K562 (cell line): ENCODE measurements at regions not wholly inside any gene's neighbourhood (a gene's known extent, or its start where the extent isn't known, plus 50 kb on each side); places are given as distances from the start of the nearest gene placed in this dataset.

ENCODE experiments used
- ATAC-seq: fragments of 200-7000 bp; cut with Tn5 transposase; 3 replicates; pipeline ENCODE4 v1.9.1; 2020; ENCODE audit warnings: moderate library complexity
- BruUV-seq: library from RNA; stranded (reverse); fragments of 400-500 nt; replicated peaks from 2 replicates; lab custom pipeline; 2021; lab: Mats Ljungman, UMichigan
- CTCF ChIA-PET: fragments of 300-600 bp; formaldehyde crosslinking; extraction: SDS; loops from one replicate; lab custom pipeline; 2021; ENCODE audit warnings: low intra/inter-chr PET ratio; lab: Yijun Ruan, JAX
- POLR2A ChIA-PET: fragments of 300-600, 350-650 bp; sonication (Branson Sonifier 250); formaldehyde crosslinking; extraction: SDS; loops from one replicate; lab custom pipeline; 2021; ENCODE audit warnings: antibody characterized with exemption, inconsistent platforms; lab: Yijun Ruan, JAX
- DNase-seq, 4 experiments: peaks; one replicate each; pipeline versions ENCODE4 v3.0.0 to v3.0.0-alpha.2; 2011 to 2018; ENCODE audit warnings: low spot score in 3 of 4, mixed read lengths in 3 of 4; ENCODE audit errors: extremely low read depth in 1 of 4
- FAIRE-seq: peaks from 2 replicates; lab custom pipeline; 2011; peaks lifted over from hg19 to GRCh38; lab: Jason Lieb, UNC
- H2AFZ ChIP-seq: 2 replicates; pipeline ENCODE4 v1.6.0; 2011; ENCODE audit warnings: low read depth, low read length, control low read depth, inconsistent platforms
- H3K27ac ChIP-seq: fragments of 200-600 bp; 3 replicates; pipeline ENCODE4 v1.8.0; 2011; ENCODE audit warnings: low read depth, mild to moderate bottlenecking, control low read depth, inconsistent platforms, low read length, moderate library complexity, mixed read lengths; ENCODE audit errors: extremely low read depth
- H3K27me3 ChIP-seq, 2 experiments: fragments of 300-600 bp in 1 of 2; 2 replicates in 1 of 2; 3 replicates in 1 of 2; pipeline versions ENCODE4 v1.6.0 to v1.8.0; 2011; ENCODE audit warnings: inconsistent platforms in 2 of 2, low read length in 2 of 2, mild to moderate bottlenecking in 1 of 2, mixed read lengths in 1 of 2, moderate library complexity in 1 of 2; ENCODE audit not compliant: control insufficient read depth in 2 of 2, insufficient read depth in 2 of 2
- H3K36me3 ChIP-seq: fragments of 300-600 bp; 3 replicates; pipeline ENCODE4 v1.8.0; 2011; ENCODE audit warnings: mild to moderate bottlenecking, low read length, inconsistent platforms; ENCODE audit not compliant: control insufficient read depth, insufficient read depth
- H3K4me1 ChIP-seq, 2 experiments: fragments of 200-600 bp in 1 of 2; replicated peaks in 1 of 2; 2 replicates in 1 of 2; 3 replicates in 1 of 2; pipeline versions ENCODE4 v1.5.1 to v1.8.0; 2011; ENCODE audit warnings: inconsistent platforms in 2 of 2, low read length in 2 of 2, mild to moderate bottlenecking in 1 of 2, mixed read lengths in 1 of 2, moderate library complexity in 1 of 2; ENCODE audit not compliant: control insufficient read depth in 2 of 2, insufficient read depth in 2 of 2
- H3K4me2 ChIP-seq: 2 replicates; pipeline ENCODE4 v1.6.1; 2011; ENCODE audit warnings: low read length, control low read depth, inconsistent platforms, mixed read lengths; ENCODE audit not compliant: insufficient read depth
- H3K4me3 ChIP-seq: fragments of 200-600 bp; sonication (generic), shearing (Covaris generic); 2 replicates; pipeline ENCODE4 v1.5.1; 2016; ENCODE audit warnings: control low read depth, inconsistent platforms
- H3K79me2 ChIP-seq: fragments of 200-600 bp; 3 replicates; pipeline ENCODE4 v1.8.0; 2011; ENCODE audit warnings: low read length, inconsistent platforms; ENCODE audit not compliant: control insufficient read depth, insufficient read depth
- H3K9ac ChIP-seq, 2 experiments: 2 replicates each; pipeline versions ENCODE4 v1.6.0 to v1.6.1; 2011; ENCODE audit warnings: low read depth in 2 of 2, low read length in 2 of 2, control low read depth in 1 of 2, inconsistent platforms in 1 of 2, mild to moderate bottlenecking in 1 of 2, mixed read lengths in 1 of 2; ENCODE audit not compliant: insufficient read depth in 1 of 2
- H3K9me1 ChIP-seq: one replicate; pipeline ENCODE4 v1.6.0; 2011; ENCODE audit warnings: inconsistent platforms, mild to moderate bottlenecking, low read length, moderate library complexity; ENCODE audit not compliant: control insufficient read depth, insufficient read depth
- H3K9me3 ChIP-seq: replicated peaks from 2 replicates; pipeline ENCODE4 v1.5.1; 2011; ENCODE audit warnings: low read depth, low read length, inconsistent platforms; ENCODE audit not compliant: control insufficient read depth, insufficient read depth
- H4K20me1 ChIP-seq: replicated peaks from 2 replicates; pipeline ENCODE4 v1.6.1; 2011; ENCODE audit warnings: low read length, inconsistent platforms, mixed read lengths; ENCODE audit not compliant: control insufficient read depth, insufficient read depth
- ADNP ChIP-seq: fragments of 200-800 bp; sonication (Bioruptor generic); IDR thresholded peaks from 2 replicates; pipeline ENCODE4 v1.6.1; 2016; ENCODE audit warnings: missing genetic modification characterization, missing compliant biosample characterization
- CEBPZ ChIP-seq: fragments of 150-350 bp; IDR thresholded peaks from 2 replicates; pipeline ENCODE4 v1.6.1; 2014; ENCODE audit warnings: low read depth, mild to moderate bottlenecking, low read length, borderline replicate concordance
- CHD4 ChIP-seq: fragments of 200-600 bp; sonication (generic); IDR thresholded peaks from 3 replicates; pipeline ENCODE4 v1.6.1; 2012; ENCODE audit warnings: low read depth, mild to moderate bottlenecking, mixed read lengths, low read length, inconsistent platforms; ENCODE audit not compliant: insufficient read depth, insufficient replicate concordance, poor library complexity, severe bottlenecking
- HCFC1 ChIP-seq: IDR thresholded peaks from 2 replicates; pipeline ENCODE4 v1.6.1; 2012; ENCODE audit warnings: low read depth, low read length, improper control_type of control experiment
- NFRKB ChIP-seq: fragments of 450-650 bp; IDR thresholded peaks from 2 replicates; pipeline ENCODE4 v1.6.1; 2016; ENCODE audit warnings: low read depth
- OTX1 ChIP-seq: fragments of 450-650 bp; formaldehyde crosslinking; IDR thresholded peaks from 2 replicates; pipeline ENCODE4 v1.4.0; 2022; ENCODE audit warnings: mild to moderate bottlenecking
- PRMT5 ChIP-seq: sonication (generic); formaldehyde crosslinking; IDR thresholded peaks from 2 replicates; pipeline ENCODE4 v1.5.0; 2020; ENCODE audit warnings: missing genetic modification reagents
- RBM25 ChIP-seq: fragments of 200-400 bp; formaldehyde crosslinking; IDR thresholded peaks from 2 replicates; pipeline ENCODE4 v1.6.1; 2018; ENCODE audit warnings: low read length, low read depth, moderate library complexity; ENCODE audit not compliant: severe bottlenecking
- RFX5 ChIP-seq: IDR thresholded peaks from 2 replicates; pipeline ENCODE4 v1.6.1; 2011; ENCODE audit warnings: low read depth, mild to moderate bottlenecking, improper control_type of control experiment, low read length
- RFX7 ChIP-seq: fragments of 250-450 bp; sonication (Bioruptor Pico); IDR thresholded peaks from 2 replicates; pipeline ENCODE4 v1.5.1; 2021; ENCODE audit warnings: mild to moderate bottlenecking
- SRSF1 ChIP-seq: fragments of 200-400 bp; formaldehyde crosslinking; IDR thresholded peaks from 2 replicates; pipeline ENCODE4 v1.6.1; 2017; ENCODE audit warnings: mild to moderate bottlenecking, low read depth, low read length, moderate library complexity
- ZEB2 ChIP-seq: fragments of 450-650 bp; IDR thresholded peaks from 2 replicates; pipeline ENCODE4 v1.6.1; 2016
- ZNF444 ChIP-seq: fragments of 250-450 bp; sonication (Bioruptor Pico); IDR thresholded peaks from 2 replicates; pipeline ENCODE4 v1.4.0; 2020; ENCODE audit warnings: mild to moderate bottlenecking, moderate library complexity
- WGBS: fragments of 100-300 bp; shearing (Covaris generic); methylation state at CpG from one replicate; pipeline ENCODE4 v1.1.6; 2016; ENCODE audit warnings: low coverage, mixed read lengths; ENCODE audit not compliant: insufficient coverage; ENCODE audit errors: missing lambda C conversion rate; 5-methylcytosine and 5-hydroxymethylcytosine counted together
- in situ Hi-C: fragments of 300-500 bp; cut with MboI; formaldehyde crosslinking; loops from 4 replicates; pipeline ENCODE4 v1.15.0; 2018; ENCODE audit warnings: inconsistent platforms, mixed read lengths
- intact Hi-C: fragments of 100-400 bp; cut with micrococcal nuclease; formaldehyde crosslinking; loops from 2 replicates; pipeline ENCODE4 v1.14.2; 2022
- TF ChIP-seq, protein P1 (sequence below), 2 experiments: fragments of 450-650 bp; IDR thresholded peaks; 2 replicates each; pipeline ENCODE4 v1.6.1; 2016
- TF ChIP-seq, protein P2 (sequence below): fragments of 200-800 bp; sonication (Bioruptor generic); IDR thresholded peaks from 2 replicates; pipeline ENCODE4 v1.6.1; 2017; ENCODE audit warnings: missing genetic modification characterization, missing compliant biosample characterization
- TF ChIP-seq, protein P3 (sequence below), 2 experiments: fragments of 450-650 bp in 1 of 2; sonication (generic) in 1 of 2; formaldehyde crosslinking; conservative IDR thresholded peaks; 2 replicates each; pipeline versions ENCODE4 v1.4.0 to v1.8.1; 2020 to 2022; ENCODE audit warnings: mild to moderate bottlenecking in 1 of 2, missing genetic modification reagents in 1 of 2

DNA sequence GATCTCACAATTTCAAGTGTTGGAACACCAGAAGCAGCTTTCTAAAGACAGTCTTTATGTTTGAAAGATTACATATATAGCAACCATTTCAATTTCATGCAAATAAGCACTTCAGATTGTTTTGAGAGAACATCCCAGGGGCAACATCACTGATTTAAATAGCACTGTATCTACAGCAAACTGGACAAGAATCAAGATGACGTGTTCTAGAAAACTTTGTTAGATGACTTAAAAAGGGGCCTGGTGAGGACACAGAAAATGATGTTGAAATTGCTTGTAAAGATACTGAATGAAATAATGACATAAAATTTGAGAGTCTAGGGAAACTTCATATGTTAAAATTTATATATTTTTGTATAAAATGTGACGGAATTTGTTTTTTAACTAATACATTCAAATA lies 277.1 kb downstream of the KLF12 start:
- BruUV-seq, result no TSS peak
- in situ Hi-C loops, result no loop called here
- POLR2A ChIA-PET, result no interaction called here
- TF ChIP-seq ZEB2 (no peak), RBM25 (no peak), HCFC1 (no peak), SRSF1 (no peak), ZNF444 (no peak), CHD4 (no peak), RFX7 (CRISPR knock-in tag) (no peak), CEBPZ (no peak), ADNP (tag) (no peak), RFX5 (no peak), PRMT5 (CRISPR knock-in tag) (no peak), OTX1 (CRISPR knock-in tag) (no peak), NFRKB (no peak)
- TF ChIP-seq, protein P1, sequence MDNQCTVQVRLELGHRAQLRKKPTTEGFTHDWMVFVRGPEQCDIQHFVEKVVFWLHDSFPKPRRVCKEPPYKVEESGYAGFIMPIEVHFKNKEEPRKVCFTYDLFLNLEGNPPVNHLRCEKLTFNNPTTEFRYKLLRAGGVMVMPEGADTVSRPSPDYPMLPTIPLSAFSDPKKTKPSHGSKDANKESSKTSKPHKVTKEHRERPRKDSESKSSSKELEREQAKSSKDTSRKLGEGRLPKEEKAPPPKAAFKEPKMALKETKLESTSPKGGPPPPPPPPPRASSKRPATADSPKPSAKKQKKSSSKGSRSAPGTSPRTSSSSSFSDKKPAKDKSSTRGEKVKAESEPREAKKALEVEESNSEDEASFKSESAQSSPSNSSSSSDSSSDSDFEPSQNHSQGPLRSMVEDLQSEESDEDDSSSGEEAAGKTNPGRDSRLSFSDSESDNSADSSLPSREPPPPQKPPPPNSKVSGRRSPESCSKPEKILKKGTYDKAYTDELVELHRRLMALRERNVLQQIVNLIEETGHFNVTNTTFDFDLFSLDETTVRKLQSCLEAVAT (IDR thresholded peaks at IDR 0.05), result no peak
- TF ChIP-seq, protein P2, sequence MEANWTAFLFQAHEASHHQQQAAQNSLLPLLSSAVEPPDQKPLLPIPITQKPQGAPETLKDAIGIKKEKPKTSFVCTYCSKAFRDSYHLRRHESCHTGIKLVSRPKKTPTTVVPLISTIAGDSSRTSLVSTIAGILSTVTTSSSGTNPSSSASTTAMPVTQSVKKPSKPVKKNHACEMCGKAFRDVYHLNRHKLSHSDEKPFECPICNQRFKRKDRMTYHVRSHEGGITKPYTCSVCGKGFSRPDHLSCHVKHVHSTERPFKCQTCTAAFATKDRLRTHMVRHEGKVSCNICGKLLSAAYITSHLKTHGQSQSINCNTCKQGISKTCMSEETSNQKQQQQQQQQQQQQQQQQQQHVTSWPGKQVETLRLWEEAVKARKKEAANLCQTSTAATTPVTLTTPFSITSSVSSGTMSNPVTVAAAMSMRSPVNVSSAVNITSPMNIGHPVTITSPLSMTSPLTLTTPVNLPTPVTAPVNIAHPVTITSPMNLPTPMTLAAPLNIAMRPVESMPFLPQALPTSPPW (CRISPR knock-in tag), result no peak
- TF ChIP-seq, protein P3, sequence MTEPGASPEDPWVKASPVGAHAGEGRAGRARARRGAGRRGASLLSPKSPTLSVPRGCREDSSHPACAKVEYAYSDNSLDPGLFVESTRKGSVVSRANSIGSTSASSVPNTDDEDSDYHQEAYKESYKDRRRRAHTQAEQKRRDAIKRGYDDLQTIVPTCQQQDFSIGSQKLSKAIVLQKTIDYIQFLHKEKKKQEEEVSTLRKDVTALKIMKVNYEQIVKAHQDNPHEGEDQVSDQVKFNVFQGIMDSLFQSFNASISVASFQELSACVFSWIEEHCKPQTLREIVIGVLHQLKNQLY (CRISPR knock-in tag; conservative IDR thresholded peaks at IDR 0.05), result no peak

More for the DNA sequence above, 277.1 kb downstream of the KLF12 start:
- H3K27ac ChIP-seq, result no peak overlapping the region
- no peak for FAIRE-seq
- intact Hi-C loops, result no loop called here
- no peaks in the 10 kb centered on the region for H3K9me3 ChIP-seq
- H3K9ac ChIP-seq, result no peak overlapping the region
- H3K27me3 ChIP-seq, result no peaks in the 10 kb centered on the region
- 0% methylated on average over 2 of the region's 2 CpGs for WGBS
- no peaks in the 10 kb centered on the region for H3K36me3 ChIP-seq
- H4K20me1 ChIP-seq, result no peaks in the 10 kb centered on the region
- H3K4me1 ChIP-seq, result no peaks in the 10 kb centered on the region
- H3K4me3 ChIP-seq, result no peak overlapping the region
- H3K9me1 ChIP-seq, result no peaks in the 10 kb centered on the region
- no peak overlapping the region for H3K4me2 ChIP-seq
- H3K79me2 ChIP-seq, result no peaks in the 10 kb centered on the region
- CTCF ChIA-PET, result no interaction called here
- no peak for DNase-seq
- ATAC-seq, result no peak
- H2AFZ ChIP-seq, result no peak overlapping the region
